ENCODE measurements at regions not wholly inside any gene's neighbourhood (a gene's known extent, or its start where the extent isn't known, plus 50 kb on each side); places are given as distances from the start of the nearest gene placed in this dataset.
"Not testable (repeated sequence)": the region's sequence is repeated elsewhere in the genome, so short reads cannot be mapped to it uniquely, and the experiment has no call there.

- TF ChIP-seq POLR2A, CTCF, POLR2AphosphoS5 (IDR thresholded peaks at IDR 0.05): not testable (repeated sequence)
These were observed 365.0 kb downstream of the SLITRK5 start for GRCh38 chr13:88036205-88036604.

Data from gastroesophageal sphincter (tissue), 3 donors.